OCI-LY3 (cell line): ENCODE measurements at regions not wholly inside any gene's neighbourhood (a gene's known extent, or its start where the extent isn't known, plus 50 kb on each side); places are given as distances from the start of the nearest gene placed in this dataset.

Experiments
- H2AFZ ChIP-seq: fragments of 200-600, 300-600 bp; shearing (Covaris generic); 2 replicates; pipeline ENCODE4 v1.6.0; 2014; ENCODE audit warnings: antibody characterized with exemption, low read depth, low read length
- H3K27ac ChIP-seq: fragments of 200-600, 300-600 bp; sonication (generic); 2 replicates; pipeline ENCODE4 v1.5.1; 2014; ENCODE audit warnings: mild to moderate bottlenecking, low read length, moderate library complexity, mixed read lengths
- H3K27me3 ChIP-seq: fragments of 200-600, 300-600 bp; sonication (generic); 2 replicates; pipeline ENCODE4 v1.6.1; 2014; ENCODE audit warnings: low read depth, low read length, mixed read lengths
- H3K36me3 ChIP-seq: fragments of 200-600, 300-600 bp; sonication (generic); replicated peaks from 2 replicates; pipeline ENCODE3; 2014; ENCODE audit warnings: low read depth, low read length, mixed read lengths
- H3K4me1 ChIP-seq: fragments of 300-600, 200-600 bp; sonication (generic); 2 replicates; pipeline ENCODE4 v1.6.1; 2014; ENCODE audit warnings: low read length, mixed read lengths
- H3K4me2 ChIP-seq: fragments of 200-600, 300-600 bp; sonication (generic); 2 replicates; pipeline ENCODE4 v1.6.1; 2014; ENCODE audit warnings: low read length, mixed read lengths
- H3K4me3 ChIP-seq: fragments of 300-600, 200-600 bp; sonication (generic); 2 replicates; pipeline ENCODE4 v1.5.1; 2014; ENCODE audit warnings: antibody characterized with exemption, mild to moderate bottlenecking, low read length, moderate library complexity
- H3K79me2 ChIP-seq: fragments of 300-600, 200-600 bp; shearing (Covaris generic); 2 replicates; pipeline ENCODE4 v1.6.1; 2014; ENCODE audit warnings: mild to moderate bottlenecking, low read length, mixed read lengths
- H3K9ac ChIP-seq: fragments of 300-600, 200-600 bp; shearing (Covaris generic); 2 replicates; pipeline ENCODE4 v1.6.0; 2014; ENCODE audit warnings: mild to moderate bottlenecking, low read length, moderate library complexity
- H3K9me3 ChIP-seq: fragments of 200-600, 300-600 bp; shearing (Covaris generic); 2 replicates; pipeline ENCODE4 v1.6.1; 2014; ENCODE audit warnings: low read length, mixed read lengths; ENCODE audit not compliant: insufficient read depth
- H4K20me1 ChIP-seq: fragments of 200-600, 300-600 bp; sonication (generic); 2 replicates; pipeline ENCODE4 v1.6.1; 2016; ENCODE audit warnings: low read length, mixed read lengths; ENCODE audit not compliant: insufficient read depth
- EZH2phosphoT487 ChIP-seq: fragments of 200-600 bp; shearing (Covaris generic); IDR thresholded peaks from 2 replicates; pipeline ENCODE4 v1.6.1; 2018; ENCODE audit warnings: antibody characterized with exemption, mixed run types, low read depth
- TF ChIP-seq, protein P1 (sequence below): fragments of 200-600, 300-600 bp; sonication (generic); IDR thresholded peaks from 2 replicates; pipeline ENCODE4 v1.5.1; 2014; ENCODE audit warnings: antibody characterized with exemption, low read length, low read depth

DNA sequence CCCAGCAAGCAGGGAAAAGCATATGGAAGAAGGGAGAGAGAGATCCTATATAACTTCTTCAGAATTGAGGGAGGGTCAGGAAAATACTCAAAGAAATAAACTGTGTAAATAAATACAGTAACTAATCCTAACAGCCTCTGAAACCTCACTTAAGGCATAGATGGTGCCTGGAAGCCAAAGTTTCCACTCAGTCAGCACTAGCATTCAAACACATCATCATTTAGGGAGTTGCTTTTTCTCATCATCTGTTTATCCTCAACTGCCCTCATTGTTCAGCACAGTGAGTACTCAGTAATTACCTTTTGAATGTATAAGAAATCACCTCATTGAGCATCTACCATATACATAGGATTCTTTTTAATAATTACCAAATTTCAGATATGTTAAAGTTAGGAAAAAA lies 262.9 kb downstream of the C1D start:
- no peaks in the 10 kb centered on the region for H3K9me3 ChIP-seq
- no peak overlapping the region for H3K9ac ChIP-seq
- TF ChIP-seq, protein P1, sequence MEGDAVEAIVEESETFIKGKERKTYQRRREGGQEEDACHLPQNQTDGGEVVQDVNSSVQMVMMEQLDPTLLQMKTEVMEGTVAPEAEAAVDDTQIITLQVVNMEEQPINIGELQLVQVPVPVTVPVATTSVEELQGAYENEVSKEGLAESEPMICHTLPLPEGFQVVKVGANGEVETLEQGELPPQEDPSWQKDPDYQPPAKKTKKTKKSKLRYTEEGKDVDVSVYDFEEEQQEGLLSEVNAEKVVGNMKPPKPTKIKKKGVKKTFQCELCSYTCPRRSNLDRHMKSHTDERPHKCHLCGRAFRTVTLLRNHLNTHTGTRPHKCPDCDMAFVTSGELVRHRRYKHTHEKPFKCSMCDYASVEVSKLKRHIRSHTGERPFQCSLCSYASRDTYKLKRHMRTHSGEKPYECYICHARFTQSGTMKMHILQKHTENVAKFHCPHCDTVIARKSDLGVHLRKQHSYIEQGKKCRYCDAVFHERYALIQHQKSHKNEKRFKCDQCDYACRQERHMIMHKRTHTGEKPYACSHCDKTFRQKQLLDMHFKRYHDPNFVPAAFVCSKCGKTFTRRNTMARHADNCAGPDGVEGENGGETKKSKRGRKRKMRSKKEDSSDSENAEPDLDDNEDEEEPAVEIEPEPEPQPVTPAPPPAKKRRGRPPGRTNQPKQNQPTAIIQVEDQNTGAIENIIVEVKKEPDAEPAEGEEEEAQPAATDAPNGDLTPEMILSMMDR, result no peak
- no peak for TF ChIP-seq EZH2phosphoT487
- H3K27ac ChIP-seq, result no peak overlapping the region
- no peaks in the 10 kb centered on the region for H3K36me3 ChIP-seq
- no peaks in the 10 kb centered on the region for H3K27me3 ChIP-seq
- no peaks in the 10 kb centered on the region for H3K4me1 ChIP-seq
- no peak overlapping the region for H2AFZ ChIP-seq
- no peak overlapping the region for H3K4me2 ChIP-seq
- H3K79me2 ChIP-seq, result no peaks in the 10 kb centered on the region
- H4K20me1 ChIP-seq, result no peaks in the 10 kb centered on the region
- no peak overlapping the region for H3K4me3 ChIP-seq

DNA sequence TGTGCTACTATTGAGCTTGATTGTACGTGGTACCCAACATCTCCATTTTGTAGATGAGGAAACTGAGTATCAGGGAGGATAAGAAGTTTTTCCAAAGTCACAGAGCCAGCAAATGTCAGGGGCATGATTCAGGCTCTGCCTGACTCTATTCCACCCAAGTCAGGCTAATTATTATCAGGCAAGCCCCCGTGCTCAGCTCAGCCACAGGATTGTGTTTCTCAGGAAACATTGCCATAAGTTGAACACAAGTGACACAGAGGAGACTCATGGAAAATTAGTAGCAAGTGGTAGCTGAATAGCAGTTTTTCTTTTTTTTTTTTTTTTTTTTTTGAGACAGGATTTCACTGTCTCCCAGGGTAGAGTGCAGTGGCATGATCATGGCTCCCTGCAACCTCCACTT lies 260.5 kb downstream of the C1D start:
- no peaks in the 10 kb centered on the region for H3K79me2 ChIP-seq
- no peaks in the 10 kb centered on the region for H3K4me1 ChIP-seq
- H3K27me3 ChIP-seq, result no peaks in the 10 kb centered on the region
- H3K9ac ChIP-seq, result no peak overlapping the region
- TF ChIP-seq EZH2phosphoT487, result no peak
- TF ChIP-seq, protein P1, result no peak
- no peak overlapping the region for H3K4me3 ChIP-seq
- H3K27ac ChIP-seq, result no peak overlapping the region
- no peak overlapping the region for H2AFZ ChIP-seq
- H3K36me3 ChIP-seq, result no peaks in the 10 kb centered on the region
- H4K20me1 ChIP-seq, result no peaks in the 10 kb centered on the region
- no peaks in the 10 kb centered on the region for H3K9me3 ChIP-seq
- H3K4me2 ChIP-seq, result no peak overlapping the region

DNA sequence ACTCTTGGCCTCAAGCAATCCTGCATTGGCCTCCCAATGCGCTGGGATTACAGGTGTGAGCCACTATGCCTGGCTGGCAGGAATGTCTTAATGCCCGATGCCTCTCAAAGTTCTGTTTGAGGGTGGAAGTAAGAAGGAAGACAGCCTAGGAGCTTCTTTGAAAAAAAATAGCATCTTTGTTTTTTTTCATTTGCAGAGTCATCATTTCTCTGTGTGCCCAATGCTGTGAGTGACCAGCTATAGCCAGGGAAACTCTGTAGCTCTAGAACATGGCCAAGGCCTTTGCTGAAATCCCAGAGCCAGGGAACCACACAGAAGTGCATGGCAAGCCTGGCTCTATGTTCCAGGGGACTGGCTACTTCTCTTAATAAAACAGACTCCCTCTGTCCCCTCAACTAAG lies 260.0 kb downstream of the C1D start:
- H3K27me3 ChIP-seq, result no peaks in the 10 kb centered on the region
- no peak overlapping the region for H3K9ac ChIP-seq
- H3K4me1 ChIP-seq, result no peaks in the 10 kb centered on the region
- H2AFZ ChIP-seq, result no peak overlapping the region
- TF ChIP-seq EZH2phosphoT487, result no peak
- TF ChIP-seq, protein P1, result no peak
- no peaks in the 10 kb centered on the region for H3K79me2 ChIP-seq
- no peak overlapping the region for H3K4me3 ChIP-seq
- H3K9me3 ChIP-seq, result peaks cover 1% of the 10 kb centered on the region; the same call in 1 of the 2 replicates
- H4K20me1 ChIP-seq, result no peaks in the 10 kb centered on the region
- H3K4me2 ChIP-seq, result no peak overlapping the region
- H3K36me3 ChIP-seq, result no peaks in the 10 kb centered on the region
- no peak overlapping the region for H3K27ac ChIP-seq

DNA sequence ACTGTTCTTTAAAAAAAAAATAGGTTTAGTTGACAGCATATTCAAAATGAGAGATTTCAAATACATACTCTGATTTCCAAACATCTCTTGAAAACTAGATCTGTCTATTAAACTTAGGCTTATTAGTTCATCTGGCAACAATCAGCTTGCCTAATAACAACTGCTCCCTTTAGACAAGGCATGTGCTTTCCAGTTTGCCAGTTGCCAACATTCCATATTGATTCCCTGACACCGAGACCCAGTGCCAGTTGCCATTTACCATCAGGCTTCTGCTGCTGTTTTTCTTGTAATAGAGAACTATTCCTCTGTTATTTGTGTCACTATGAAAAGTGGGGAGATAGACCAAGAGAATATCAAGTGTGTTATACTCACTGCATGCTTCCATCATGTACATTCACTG lies 256.0 kb downstream of the C1D start:
- Histone ChIP-seq H3K36me3 (no peaks in the 10 kb centered on the region), H3K79me2 (no peaks in the 10 kb centered on the region), H3K27ac (no peak overlapping the region), H3K9ac (no peak overlapping the region), H3K4me3 (no peak overlapping the region), H3K4me1 (no peaks in the 10 kb centered on the region), H2AFZ (no peak overlapping the region), H4K20me1 (no peaks in the 10 kb centered on the region), H3K9me3 (peaks cover 9% of the 10 kb centered on the region; the same call in 1 of the 2 replicates), H3K27me3 (no peaks in the 10 kb centered on the region), H3K4me2 (no peak overlapping the region)
- TF ChIP-seq EZH2phosphoT487, result no peak
- TF ChIP-seq, protein P1, result no peak
